Breast epithelium (tissue), 3 donors: ENCODE measurements at regions not wholly inside any gene's neighbourhood (a gene's known extent, or its start where the extent isn't known, plus 50 kb on each side); places are given as distances from the start of the nearest gene placed in this dataset.

Source experiments
- CTCF ChIP-seq, 3 donors: fragments of 450-650 bp; IDR thresholded peaks; one replicate each; pipeline ENCODE4 v1.5.1; 2016 to 2017; ENCODE audit warnings: antibody characterized with exemption in 3 of 3, mild to moderate bottlenecking in 3 of 3, moderate library complexity in 3 of 3
- POLR2A ChIP-seq: fragments of 450-650 bp; IDR thresholded peaks from one replicate; pipeline ENCODE4 v1.6.1; 2016; ENCODE audit warnings: antibody characterized with exemption, mild to moderate bottlenecking, moderate library complexity

GRCh38 chr16:8103649-8104289 lies 486.5 kb downstream of the TMEM114 start:
- TF ChIP-seq POLR2A (no peak), CTCF (IDR thresholded peaks at IDR 0.05) (no peak)
